GM18867 (cell line): ENCODE measurements at regions not wholly inside any gene's neighbourhood (a gene's known extent, or its start where the extent isn't known, plus 50 kb on each side); places are given as distances from the start of the nearest gene placed in this dataset.

Source experiments
- ATAC-seq: cut with Tn5 transposase; IDR thresholded peaks from one replicate; pipeline ENCODE4 v1.9.1; 2021; ENCODE audit warnings: mild to moderate bottlenecking, moderate library complexity; ENCODE audit not compliant: unreplicated experiment

DNA sequence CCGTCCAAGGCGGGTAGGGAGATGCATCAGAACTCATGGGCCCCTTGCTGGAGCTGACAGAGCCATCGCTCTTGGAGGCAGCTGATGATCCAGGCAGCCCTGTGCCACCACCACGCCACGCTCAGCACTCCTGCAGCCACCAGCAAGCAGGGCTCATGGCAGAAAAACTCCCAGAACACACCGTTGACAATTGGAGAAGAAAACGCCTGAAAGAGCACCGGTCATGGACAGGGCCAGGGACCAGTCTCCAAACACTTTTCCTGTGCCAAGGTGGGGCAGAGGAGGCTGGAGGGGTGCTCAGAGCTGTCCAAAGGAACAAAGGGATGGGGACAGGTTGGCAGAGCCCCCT is 132.2 kb downstream of the FOXL1 start:
- no peak for ATAC-seq

DNA sequence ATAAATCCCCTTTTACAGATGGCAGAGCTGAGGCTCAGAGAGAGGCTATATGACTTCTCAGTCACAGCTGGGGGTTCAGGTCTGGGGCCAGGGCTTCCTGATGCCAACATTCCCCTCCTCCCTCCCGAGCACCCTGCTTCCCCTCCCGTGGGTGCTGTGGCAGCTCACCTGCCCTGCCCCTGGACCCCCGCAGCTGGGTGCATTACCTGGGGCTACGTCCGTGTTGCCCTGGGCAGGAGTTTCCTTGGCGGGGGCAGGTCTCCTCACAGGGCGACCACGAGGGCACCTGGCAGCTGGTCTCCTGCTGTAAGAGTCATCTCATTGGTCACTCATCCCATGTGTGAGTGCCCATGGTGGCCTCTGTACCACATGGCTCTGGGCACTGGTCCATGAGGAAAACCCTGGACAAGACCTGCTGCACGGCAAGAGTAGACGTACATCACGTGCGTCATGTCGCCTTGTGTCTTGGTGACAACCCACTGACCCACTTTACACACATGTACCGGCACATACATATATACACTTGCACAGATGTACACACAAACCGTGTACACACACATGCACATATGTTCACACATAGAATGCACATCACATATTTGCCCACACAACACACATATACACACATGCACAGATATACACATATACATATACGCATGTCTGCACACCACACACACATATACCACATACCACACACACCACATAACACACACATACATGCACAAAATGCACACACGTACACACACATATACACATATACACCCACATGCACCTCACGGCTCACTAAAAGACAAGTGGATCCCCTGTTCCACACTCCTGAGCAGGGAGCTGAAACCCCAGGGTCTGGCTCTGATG is 134.0 kb downstream of the FOXL1 start:
- no peak for ATAC-seq

DNA sequence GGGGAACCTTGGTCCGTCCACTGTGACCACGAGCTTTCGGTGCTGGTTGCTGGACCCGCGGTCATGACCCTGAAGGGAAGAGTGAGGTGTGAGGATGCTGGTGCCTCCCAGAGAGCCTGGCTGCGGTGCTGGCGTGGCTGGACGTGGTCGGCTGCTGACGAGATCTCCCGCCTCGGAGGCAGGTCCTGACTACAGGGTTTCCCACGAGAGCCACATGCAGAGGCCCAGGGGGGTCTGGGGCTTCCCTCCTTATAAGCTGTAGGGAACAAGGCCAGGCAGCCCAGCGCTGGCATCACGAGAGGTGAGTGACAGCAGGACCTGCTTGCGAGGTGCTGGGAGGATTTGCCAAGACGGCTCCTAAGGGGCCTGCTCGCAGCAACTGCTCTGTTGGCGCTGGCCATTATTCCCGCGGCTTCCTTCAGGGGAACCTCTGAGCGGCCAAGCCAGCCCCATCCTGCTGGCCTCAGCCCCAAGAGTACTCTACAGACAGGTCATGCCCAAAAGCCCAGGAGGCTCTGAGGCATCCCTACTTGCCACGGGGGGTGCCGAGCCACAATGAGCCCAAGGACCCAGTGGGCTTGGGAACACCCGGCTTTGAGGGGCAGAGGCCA is 134.8 kb downstream of the FOXL1 start:
- no peak for ATAC-seq

DNA sequence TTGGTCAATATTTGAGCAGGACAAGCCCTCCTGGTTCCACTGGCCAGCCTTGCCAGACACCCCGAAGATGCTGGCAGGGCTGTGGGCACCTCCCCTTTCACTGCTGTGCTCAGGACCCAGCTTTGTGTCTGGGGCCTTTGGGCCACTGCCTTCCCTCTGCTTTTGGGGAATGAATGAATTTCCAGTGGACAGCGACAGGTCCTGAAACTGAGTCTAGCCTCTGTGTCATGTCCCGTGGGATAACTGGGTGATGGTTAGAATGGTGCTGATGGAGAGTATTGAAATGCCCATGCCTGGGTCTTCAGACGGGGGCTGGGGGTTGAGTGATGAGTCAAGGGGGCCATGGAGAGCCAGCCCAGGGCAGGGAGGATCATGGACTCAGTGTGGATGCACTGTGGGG is 135.8 kb downstream of the FOXL1 start:
- ATAC-seq = no peak

DNA sequence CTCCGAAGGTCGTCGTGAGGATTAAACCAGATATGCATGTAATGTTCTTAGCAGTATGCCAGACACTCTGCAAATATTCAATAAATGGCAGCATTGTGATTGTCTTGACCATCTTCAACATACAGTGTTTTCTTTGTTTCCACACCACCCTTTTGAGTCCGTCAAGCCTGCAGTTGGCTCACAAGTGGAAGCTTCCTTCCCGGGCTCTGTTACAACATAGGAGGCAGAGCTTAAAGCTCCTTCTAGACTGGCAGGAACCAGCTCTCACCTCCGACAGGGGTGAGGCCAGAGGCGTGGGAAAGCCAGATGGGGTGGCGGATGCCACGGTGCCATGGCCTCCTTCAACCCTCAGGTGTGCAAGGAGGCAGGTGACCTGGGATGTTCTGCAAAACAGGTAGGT is 138.3 kb downstream of the FOXL1 start:
- ATAC-seq = no peak

DNA sequence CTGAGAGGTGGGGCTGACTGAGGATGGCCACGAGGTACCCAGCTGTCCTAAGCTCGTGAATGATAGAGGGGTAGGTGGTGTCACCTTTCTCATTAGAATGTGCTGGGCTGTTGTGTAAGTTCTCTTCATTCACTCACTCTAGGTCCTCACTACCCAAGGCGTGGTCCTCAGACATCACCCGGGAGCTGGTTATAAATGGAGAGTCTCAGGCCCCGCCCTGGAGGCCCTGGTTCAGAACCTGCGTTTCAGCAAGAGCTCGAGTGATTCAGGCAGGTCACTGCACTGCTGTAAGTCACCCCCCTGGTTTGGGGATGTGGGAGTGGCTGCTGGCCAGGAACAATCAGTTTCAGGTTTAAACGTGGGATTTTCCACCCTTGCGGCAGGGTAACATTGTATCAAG is 139.8 kb downstream of the FOXL1 start:
- ATAC-seq = no peak

DNA sequence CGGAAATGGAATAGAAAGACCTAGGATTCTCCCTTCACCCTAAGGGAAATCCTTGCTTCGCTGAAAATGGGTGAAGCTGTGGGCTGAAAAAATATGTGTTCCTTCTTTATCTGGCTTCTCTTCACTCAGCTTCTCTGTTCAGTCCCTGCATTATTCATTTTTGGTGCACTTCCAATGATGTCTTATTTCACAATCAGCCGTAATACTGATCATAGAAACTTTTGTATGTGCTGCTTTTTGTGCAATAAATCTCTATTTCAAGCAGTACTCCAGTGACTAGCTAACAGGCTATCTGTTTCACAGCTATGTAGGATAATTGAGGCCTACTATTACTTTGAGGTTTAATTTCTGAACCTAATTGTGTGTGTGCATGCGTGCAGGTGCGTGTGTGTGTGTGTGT is 144.6 kb downstream of the FOXL1 start:
- ATAC-seq = no peak

DNA sequence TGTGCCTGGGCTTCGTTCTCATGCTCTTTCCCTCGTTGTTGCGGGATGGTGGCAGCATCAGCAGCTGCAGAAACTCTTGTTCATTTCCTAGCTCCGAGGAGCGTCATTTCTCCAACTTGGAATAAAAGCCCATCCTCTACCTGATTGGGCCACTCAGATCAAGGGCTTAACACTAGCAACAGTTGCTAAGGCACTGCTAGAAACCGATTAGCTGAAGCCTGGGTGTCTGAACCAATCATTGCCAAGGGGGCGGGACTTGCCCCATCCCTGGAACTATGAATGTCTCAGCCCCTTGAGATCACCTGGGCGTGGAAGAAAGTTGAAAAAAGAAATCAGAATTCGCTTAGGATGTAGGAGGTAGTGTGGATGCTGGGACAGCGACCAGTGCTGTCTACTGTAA is 145.3 kb downstream of the FOXL1 start:
- ATAC-seq = no peak

DNA sequence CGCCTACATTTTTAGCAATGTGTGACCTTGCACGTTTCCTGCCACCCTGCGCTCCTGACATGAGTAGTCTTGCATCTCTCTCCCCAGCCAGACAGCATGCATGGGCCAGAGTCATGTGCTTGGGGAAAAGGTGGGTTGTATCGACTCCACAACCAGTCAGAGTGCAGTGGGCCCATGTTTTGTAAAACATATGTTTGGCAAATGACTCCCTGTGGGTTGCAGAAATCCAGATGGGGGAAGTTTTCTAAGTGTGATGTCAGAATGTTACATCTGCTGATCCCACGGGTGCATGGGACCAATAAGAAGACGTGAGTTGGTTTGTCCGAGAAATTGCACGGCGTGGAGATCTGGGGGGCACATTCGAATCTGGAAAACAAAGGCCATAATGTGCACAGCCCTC is 147.1 kb downstream of the FOXL1 start:
- ATAC-seq = no peak

DNA sequence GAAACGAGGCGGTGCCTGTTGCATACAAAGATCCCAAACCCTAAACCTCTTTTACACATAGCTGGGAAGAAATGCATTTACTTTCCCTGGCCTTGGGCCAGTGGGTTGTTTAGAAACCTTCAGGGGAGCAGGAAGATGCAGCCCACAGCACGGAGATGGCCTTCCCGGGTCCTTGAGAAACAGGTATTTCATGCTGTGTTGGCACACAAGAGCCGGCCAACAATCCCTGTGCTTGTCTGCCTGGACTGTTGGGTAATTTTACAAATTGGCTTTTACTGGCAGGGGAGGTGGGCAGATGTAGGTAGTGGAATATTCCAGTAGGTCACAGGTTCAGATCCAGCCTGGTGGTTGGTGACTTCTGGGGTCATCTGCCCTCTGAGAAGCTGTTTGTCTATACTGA is 148.0 kb downstream of the FOXL1 start:
- ATAC-seq = no peak

DNA sequence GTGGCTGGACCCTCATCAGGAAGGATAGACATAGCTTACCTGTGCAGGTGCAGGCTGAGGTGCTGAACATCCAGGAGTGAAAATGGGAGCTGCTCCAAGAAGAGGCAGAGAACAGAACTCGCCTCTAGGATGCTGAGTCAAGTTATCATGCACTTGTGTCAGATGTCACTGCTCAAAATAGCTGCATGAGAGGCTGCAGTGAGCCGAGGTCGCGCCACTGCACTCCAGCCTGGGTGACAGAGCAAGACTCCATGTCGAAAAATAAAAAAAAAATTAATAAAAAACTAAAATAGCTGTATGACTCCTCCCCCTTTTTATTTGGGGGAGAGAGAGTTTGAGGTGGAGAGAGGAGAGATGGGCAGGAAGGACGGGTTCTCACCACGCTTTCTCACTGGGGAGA is 148.8 kb downstream of the FOXL1 start:
- ATAC-seq = no peak

DNA sequence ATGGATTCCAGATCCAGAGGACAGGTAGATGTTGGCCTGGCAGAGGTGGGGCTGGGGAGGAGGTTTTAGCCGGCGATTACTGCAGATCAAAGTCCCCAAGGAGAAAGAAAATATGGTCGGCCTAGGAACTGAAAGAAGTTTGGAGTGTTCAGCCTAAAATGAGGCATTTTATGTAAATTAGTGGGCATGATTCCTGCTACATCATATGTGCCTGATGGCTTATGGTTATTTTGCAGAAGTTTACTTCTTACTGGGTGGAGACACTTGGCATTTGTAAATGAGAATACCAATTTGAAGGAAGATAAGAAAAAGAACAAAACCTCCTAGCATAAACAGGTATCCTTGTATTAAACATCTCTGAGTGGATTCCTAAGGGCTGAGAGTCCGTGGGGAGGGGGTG is 149.3 kb downstream of the FOXL1 start:
- ATAC-seq = no peak

DNA sequence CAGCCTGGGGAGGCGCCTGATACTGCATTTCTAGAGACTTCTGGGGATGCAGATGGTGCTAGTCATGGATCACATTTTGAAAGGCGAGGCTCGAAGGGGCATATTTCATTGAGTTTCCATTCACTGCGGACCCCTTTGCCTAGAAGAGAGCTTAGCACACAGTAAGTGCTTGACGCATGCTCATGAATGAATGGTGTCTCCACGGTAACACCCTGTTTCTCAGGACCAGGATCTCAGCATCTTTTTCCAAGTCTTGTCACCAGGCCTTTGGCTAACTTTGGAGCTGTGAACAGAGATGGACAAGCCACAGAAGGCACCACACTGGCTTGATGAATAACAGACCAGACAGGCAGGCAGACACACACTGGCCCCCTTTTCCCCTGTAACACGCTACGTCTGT is 151.3 kb downstream of the FOXL1 start:
- ATAC-seq = no peak

DNA sequence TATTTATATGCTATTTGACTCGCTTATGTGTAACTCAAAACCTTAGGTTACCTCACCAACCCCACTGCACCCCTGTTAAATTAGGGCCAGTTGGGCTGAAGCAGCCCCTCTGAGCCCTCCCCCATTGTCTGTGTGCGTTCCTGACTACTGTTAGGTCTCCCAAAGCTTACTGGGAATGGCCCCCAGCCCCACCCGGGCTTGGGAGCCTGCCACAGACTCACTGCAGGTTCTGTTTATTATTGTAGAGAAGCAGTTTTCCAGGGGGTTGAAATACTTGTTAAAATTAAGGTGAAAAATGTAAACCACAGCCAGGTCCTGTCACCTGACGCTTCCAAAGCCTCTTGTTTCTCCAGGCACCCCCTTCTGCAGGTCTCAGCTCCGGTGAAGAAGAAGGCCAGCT is 151.7 kb downstream of the FOXL1 start:
- no peak for ATAC-seq

DNA sequence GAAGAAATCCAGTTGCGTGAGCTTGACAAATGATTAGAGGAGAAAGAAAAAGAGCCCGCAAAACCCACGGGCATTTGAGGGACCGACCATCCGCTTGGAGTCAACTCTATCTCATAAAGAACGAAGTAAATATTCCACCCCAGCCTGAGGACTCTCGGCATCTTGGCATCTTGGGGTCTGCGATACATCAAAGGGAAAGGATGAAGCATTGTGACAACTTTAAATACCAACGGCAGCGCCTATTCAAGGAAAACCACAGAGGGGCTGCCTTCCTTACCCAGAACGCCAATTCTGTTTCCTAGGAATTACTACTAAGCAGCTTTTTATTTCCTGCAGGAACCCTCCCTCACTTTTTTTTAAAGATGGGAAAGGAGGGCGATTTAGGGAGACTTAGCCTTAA is 152.2 kb downstream of the FOXL1 start:
- no peak for ATAC-seq

DNA sequence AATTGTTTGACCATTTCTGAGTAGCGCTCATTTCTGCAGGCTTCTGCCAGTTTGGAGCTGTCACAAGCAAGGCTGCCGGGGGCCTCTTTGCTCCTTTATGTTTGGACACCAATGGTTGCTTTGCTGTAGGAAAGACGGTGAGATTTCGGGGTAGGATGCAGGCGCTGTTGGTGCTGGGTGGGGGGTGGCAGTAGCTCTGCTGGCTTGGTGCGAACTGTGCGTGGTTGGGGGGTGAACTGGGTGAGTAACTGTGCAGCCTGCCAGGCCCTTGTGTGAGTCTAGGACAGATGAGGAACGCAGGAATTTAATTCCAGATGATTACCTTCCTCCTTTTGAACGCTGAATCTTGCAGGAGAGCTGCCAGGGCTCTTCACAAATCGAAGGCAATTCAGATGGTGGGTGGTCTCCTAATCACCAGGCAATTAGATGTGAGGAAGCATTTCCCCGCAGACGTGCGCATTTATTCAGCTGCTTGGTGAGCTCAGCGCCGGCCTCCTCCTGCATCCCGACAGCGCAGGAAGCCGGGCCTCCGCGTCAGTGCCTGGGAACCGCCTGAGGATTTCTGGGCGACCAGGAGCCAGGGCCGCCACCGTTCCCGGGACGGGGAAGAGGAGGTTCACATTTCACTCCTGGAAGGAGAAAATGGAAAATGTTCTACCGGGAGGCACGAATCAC is 154.4 kb downstream of the FOXL1 start:
- no peak for ATAC-seq

DNA sequence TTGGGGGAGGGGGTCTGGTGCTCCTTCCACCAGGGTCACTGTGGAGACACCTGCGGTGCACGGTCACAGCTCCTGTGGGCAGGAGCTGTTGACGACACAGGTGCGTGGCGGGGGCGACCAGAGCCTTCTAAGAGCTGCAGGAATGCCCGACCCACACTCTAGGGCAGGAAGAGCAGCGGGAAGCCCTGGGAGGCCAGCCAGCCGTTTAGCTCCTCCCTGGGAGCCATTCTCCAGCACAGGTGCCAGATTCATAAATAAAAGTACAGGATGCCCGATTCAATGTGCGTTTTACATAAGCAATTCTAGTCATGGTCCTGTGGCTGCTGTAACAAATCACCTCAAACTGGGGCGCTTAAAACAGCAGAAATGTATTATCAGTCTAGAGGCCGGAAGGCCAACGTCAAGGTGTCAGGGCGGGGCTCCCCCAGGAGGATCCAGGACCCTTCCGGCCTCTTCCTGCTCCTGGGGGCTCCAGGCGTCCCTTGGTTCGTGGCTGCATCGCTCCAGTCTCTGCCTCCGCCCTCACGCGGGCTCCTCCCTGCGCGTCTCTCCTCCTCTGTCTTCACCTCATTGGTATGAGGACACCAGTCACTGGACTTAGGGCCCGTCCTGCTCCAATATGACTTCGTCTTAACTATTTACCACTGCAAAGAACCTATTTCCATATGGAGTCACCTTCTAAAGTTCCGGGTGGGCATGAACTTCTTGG is 155.4 kb downstream of the FOXL1 start:
- no peak for ATAC-seq

DNA sequence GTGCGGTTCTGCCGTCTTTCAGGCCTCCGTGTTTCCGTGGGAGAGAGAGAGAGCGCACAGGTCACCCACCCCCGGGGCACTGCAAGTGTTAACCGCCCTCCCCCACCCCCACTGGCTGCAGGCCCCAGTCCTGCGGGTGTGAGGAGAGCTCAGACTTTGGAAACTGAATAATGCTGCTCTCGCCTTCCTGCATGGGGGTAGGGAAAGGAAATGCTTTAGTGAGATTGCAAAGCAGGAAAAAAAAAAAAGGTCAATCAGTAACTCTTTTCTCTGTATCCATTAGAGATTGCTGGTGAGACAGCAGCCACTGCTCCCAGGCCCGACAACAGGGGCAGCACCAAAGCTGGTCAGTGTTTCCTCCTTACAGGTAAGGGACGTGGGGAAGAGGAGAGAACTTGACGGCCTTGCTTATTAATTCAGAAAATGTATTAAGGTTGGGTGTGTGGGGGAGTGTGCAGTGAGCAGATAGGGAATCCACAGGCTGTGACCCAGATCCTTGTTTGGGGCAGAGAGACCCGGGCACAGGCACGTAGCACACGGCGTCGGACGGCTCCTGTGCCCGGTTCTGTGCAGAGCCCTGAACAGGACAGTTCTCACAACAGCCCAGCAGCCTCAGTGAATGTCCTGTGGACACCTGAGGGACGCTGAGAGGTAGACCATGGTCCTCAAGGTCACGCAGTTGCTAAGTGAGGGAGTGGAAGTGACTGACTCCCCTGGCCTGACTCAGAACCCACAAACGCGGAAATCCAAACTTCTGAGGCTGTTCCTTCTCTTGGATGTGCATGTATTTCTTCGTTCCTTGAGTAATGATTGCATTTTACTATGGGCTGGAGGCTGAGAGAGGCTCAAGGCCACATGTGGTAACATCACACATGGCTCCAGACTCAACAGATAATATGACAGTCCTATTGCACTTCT is 156.5 kb downstream of the FOXL1 start:
- ATAC-seq = no peak

DNA sequence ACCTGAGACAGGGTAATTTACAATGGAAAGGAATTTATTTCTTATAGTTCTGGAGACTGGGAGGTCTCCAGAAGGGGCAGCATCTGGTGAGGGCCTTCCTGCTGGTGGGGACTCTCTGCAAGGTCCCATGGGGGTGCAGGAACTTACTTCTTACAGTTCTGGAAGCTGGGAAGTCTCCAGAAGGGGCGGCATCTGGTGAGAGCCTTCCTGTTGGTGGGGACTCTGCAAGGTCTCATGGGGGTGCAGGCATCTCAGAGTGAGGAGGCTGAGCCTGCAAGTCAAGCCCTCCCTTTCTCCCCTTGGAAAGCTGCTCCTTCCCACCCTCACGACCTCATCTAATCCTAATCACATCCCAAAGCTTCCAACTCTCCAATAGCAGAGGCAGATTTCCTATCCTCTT is 157.4 kb downstream of the FOXL1 start:
- ATAC-seq = no peak

DNA sequence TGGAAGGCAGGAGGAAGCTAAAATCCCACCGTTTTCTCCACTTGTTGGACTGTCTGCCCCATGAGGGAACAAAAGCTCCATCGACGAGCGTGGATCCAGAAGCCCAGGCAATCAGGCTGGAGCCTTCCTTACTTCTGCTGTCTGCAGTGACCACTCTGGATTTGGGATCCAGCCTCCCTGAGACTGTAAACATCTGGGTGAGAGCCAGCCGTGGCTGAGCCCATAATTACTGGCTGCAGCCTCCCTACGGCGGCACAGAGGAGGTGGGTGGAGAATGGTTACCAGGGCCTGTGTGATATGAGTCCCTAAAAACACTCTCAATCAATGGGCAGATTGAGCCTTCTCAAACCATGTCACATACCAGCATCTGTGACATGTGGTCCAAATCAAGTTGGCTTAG is 158.2 kb downstream of the FOXL1 start:
- ATAC-seq = no peak

DNA sequence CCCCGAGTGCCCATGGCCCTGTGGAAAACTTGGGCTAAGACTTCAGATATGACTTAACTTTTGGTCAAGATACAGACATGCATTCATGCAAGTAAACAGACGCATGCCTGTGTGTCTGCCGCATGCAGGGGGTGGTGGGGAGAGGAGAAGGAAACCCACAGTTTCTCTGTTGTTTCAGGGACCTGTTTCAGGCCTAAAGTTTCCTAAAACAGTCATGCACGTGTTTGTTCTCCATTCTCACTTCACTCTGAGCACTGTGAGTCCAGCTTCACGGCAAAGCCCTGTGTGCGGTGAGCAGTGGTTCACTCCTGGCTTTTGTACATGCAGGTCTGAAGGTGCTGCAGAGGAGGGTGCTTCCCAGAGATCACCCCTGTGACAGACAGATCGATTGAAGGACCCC is 158.7 kb downstream of the FOXL1 start:
- no peak for ATAC-seq
